ENCODE measurements at regions not wholly inside any gene's neighbourhood (a gene's known extent, or its start where the extent isn't known, plus 50 kb on each side); places are given as distances from the start of the nearest gene placed in this dataset.

DNA sequence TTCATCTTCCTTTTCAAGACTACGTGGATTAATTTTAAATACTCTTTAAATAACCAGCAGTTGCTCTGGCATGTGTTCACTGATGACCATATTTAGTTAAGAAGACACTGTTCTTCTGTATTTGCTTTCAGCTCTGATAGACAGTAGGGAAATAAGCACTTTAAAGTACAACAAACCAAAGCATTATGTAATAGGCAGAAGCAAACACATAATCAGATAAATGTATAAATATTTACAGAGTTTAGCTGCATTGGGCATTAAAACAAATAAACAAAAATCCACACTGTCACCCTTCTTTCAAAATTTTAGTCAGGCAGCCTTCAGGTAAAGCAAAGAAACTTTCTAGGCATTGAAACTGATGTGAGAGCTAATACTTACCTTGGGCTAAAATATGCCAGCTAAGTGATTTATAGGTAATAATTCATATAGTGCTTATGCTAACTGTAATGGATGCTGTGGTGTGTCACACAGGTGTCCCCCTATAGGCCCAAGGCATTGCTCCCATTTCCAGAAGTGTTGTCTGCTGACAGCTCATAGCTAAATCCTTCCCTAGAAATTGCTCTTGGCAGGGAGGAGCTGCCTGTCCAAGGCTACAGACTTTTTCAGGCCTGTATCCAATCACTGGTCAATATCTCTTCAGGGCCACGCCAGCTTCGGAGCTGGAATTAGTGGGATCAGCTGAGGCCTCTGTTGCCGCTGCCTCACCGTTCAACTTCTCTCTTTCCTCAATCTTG is 111.5 kb upstream of the CITED2 start:
- no peak for DNase-seq

- DNase-seq = no peak
Observed at GRCh38 chr6:139485185-139485584, 110.7 kb upstream of the CITED2 start.

- no peak for DNase-seq
Observed at GRCh38 chr6:139483079-139483478, 108.6 kb upstream of the CITED2 start.

GRCh38 chr6:139482287-139482686 is 107.8 kb upstream of the CITED2 start:
- no peak for DNase-seq

GRCh38 chr6:139480356-139481165 is 106.1 kb upstream of the CITED2 start:
- DNase-seq = no peak

GRCh38 chr6:139479433-139480222 is 105.2 kb upstream of the CITED2 start:
- DNase-seq = no peak

GRCh38 chr6:139475646-139476045 is 101.2 kb upstream of the CITED2 start:
- no peak for DNase-seq

DNA sequence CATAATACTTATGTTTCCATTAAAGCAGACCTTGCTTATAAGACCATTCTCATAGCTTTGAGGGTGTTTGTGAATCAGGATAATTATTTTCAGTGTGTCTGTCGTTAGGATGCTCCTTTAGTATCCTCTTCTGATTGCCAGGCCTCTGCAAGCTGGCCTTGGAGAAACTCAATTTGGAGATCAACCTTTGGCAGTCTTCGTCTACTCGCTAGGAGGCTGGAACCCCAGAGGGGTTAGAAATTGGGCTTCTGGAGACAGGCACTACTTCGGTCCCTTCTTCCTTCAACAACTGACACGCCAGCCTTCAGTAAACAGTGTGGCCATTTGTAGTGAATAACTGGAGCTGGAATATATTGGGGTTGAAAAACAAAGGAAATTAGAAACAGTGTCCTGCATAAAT is 100.8 kb upstream of the CITED2 start:
- no peak for DNase-seq

- no peak for DNase-seq
Observed at GRCh38 chr6:139474145-139475108, 100.0 kb upstream of the CITED2 start.

GRCh38 chr6:139473731-139474130 is 99.3 kb upstream of the CITED2 start:
- no peak for DNase-seq

DNA sequence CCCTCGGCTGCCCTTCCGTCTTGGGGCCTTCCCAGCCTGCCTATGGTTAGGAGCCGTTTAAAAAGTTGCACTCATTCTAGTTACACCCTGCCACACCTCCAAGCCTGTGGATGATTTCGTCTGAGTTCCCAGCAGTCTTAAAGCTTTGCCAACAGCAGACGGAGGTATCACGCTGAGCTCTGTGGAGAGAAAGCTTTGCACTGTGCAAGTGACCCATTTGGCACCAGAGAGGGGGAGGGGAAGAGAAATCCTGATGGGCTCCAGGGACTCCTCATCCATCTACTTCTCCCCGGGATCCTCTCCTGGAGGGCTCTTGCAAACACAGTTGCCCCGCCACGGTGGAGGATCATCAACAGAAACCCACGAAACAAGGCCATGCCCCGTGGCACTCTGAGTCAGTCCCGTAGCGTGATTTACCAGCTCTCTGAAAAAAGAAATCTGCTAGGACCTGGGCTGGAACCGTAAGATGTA is 98.8 kb upstream of the CITED2 start:
- DNase-seq = no peak

DNA sequence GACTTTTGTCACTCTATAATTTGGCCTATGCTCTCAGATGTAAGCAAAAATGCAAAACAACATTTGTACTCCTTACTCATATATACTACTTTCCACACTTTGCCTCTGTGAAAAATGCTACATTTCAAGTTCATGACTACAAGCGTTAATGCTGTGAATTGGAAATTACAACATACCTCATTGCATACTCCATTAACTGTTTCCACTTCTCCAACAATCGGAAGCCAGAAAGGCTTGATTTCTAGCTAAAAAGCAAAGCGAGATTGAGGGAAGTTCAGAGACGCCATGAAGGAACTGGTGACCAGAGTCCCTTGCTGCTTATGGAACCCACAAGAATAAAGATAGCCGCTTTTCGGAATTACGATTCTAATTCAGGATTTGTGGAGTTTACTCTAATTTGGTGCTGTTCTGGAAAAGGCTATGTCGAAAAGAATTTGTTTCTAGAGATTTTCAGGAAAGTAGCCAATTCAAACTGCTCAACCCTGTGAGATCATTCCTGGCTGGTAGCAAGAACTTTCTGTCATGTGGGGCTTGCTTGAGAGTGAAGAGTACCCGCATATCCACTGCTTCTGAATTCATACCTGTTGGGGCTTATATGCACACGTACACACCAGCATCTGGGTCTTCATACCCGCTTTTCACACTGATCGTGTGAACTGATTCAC is 98.0 kb upstream of the CITED2 start:
- no peak for DNase-seq

DNA sequence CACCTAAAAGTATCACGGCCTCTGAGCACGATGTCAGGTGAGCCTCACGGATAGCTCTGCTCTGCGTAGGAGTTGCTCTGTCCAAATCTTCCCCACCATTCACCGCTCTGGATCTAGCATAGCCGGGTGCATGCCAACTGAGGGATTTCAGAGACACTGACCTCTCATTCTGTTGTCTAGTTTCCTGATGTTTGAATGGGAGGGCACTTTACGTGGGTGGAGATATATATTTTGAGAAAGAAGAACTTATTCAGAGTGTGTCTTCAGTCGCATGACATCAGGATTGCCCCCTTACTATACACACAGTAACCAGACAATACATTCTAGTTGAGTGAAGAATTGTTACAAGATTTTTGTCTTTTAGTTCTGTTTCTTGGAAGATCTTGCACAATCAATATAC is 96.5 kb upstream of the CITED2 start:
- DNase-seq = no peak

GRCh38 chr6:139468178-139468819 is 93.9 kb upstream of the CITED2 start:
- DNase-seq = no peak

- DNase-seq = no peak
Observed at GRCh38 chr6:139457476-139457875, 83.0 kb upstream of the CITED2 start.

DNA sequence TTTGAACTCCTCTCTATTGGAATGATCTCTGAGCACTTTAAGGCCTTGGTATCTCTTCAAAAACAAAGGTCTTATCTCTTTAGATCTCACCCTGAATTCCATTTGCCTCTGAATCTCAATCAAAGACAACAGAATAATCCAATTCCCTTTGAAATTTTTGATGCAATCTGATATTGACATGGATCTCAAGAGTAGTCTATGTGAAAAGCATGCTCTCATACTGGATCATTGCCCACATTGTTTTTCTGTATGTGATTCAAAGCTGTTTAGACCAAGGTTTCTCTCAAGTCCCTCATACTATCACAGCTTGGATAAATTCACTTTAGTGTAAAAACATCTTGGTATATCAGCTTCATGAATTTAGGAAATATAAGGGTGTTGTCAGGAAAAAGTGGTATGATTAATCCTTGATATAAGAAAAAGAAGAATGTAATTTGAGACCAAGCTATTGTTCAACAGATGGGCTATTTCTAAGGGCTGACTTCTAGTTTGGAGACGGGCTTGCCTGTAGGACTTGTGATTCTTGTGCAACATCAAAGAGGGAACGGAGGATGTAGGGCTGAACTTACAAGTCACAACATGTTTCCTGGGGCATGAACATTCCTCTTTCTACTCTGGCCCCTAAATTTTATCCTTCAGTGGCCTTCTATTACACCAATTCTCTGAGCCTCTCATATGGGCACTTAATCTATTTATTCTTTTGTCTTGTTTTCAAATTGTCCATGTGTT is 77.9 kb upstream of the CITED2 start:
- DNase-seq = no peak

DNA sequence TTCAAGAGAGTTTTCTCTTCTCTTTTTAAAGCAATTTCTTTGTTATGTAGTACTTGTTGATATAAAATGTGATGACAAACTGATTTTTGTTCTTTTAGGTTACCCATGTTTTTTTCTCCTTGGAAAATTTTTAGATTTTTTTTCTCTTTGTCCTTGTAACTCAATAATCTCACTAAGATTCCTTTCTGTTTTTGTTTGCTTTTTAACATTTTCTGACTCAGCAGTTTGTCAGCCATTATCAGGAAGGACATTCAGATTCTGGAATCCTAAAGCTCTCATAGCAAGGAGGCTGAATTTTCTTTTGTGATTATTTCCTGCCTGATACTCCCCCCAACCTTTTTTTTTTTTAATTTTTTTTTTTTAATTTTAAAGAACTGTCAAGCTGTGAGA is 75.2 kb upstream of the CITED2 start:
- no peak for DNase-seq

GRCh38 chr6:139448998-139449610 is 74.7 kb upstream of the CITED2 start:
- no peak for DNase-seq

GRCh38 chr6:139448051-139448649 is 73.7 kb upstream of the CITED2 start:
- no peak for DNase-seq

DNA sequence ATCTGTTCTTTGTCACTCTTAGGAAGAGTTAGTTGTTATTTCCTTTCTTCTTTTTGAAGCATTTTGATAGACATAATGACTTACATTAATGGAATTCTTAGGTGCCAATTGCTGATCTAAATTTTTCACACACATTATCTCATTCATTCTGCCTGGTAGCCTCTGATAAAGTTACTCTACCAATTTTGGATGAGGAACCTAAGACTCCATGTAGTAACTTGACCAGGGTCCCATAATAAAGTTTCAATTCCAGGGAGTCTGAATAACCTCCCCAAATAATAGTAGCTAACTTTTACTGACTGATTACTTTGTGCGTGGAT is 73.2 kb upstream of the CITED2 start:
- DNase-seq = no peak
